KOPT-K1 (cell line): ENCODE measurements at regions not wholly inside any gene's neighbourhood (a gene's known extent, or its start where the extent isn't known, plus 50 kb on each side); places are given as distances from the start of the nearest gene placed in this dataset.

Source experiments
- H3K27ac ChIP-seq: fragments of 200-600 bp; sonication (generic); 2 replicates; pipeline ENCODE4 v1.5.1; 2016; ENCODE audit warnings: antibody characterized with exemption, mild to moderate bottlenecking, low read depth, low read length; ENCODE audit not compliant: poor library complexity, severe bottlenecking
- H3K36me3 ChIP-seq: fragments of 200-600 bp; sonication (generic); 2 replicates; pipeline ENCODE4 v1.5.1; 2017; ENCODE audit warnings: antibody characterized with exemption, mild to moderate bottlenecking, low read length, moderate library complexity; ENCODE audit not compliant: insufficient read depth
- H3K9me3 ChIP-seq: fragments of 200-600 bp; sonication (generic); 2 replicates; pipeline ENCODE4 v1.5.1; 2017; ENCODE audit warnings: antibody characterized with exemption, low read length, mild to moderate bottlenecking; ENCODE audit not compliant: insufficient read depth, poor library complexity, severe bottlenecking

DNA sequence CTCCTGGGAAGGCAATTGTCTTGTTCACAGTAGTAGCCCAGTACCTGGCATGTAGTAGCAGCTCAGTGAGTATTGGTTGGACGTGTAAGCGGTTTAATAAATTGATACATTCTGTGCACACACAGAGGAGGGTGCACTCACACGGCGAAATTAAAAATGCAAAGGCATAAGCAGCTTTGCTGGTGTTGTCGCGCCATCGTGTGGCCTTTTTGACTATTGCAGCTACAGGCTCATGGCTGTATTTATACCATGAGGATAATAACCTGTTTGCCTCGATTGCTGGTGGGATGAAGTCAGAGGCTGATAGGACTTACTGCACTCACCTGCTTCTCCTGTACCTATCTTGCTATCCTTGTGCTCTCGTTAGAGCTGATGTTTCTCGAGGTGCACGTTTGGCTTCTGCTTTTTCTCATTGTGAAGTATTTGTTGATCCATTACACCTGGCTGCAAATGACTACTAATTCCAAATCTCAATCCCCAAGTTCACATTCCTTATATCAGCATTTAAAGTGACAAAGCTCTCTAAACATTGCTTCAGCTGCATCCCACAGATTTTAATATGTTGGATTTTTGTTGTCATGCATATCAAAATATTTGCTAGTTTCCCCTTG lies 61.5 kb downstream of the TBXT start:
- H3K36me3 ChIP-seq: no peaks in the 10 kb centered on the region

DNA sequence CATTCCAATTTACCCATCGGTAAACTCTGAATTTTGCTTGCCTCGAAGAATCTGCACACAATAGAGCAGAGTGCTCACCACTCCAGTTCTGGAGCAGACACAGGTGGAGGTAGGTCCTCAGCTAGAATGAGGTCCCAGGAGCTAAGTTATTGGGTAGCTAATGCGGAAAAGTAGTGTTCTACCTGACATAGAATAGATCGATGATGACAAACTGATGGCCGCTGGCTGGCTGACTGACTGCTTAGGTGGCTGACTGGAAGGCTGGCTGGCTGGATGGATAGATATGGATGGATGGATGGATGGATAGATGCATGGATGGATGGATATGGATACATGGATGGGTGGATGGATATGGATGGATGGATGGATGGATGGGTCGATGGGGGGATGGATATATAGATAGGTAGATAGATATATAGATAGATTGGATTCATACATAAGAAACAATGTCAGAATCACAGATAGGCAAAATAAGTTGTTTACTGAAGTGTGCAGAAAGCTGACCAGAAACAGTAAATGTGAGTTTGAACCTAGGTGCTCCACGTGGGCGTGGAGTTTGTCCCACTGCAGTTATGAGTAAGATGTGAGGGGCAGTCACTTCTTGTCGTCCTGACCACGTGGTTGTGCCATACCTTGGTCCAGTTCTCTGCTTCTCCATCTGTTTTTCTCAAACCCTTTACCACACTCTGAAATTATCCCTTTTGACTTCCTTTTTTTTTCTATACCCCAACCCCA lies 62.1 kb downstream of the TBXT start:
- H3K9me3 ChIP-seq: peaks cover 26% of the 10 kb centered on the region
- no peaks in the 10 kb centered on the region for H3K36me3 ChIP-seq
- H3K27ac ChIP-seq: no peak overlapping the region

More for the DNA sequence above, 61.5 kb downstream of the TBXT start:
- Histone ChIP-seq H3K9me3 (peaks cover 19% of the 10 kb centered on the region), H3K27ac (no peak overlapping the region)

DNA sequence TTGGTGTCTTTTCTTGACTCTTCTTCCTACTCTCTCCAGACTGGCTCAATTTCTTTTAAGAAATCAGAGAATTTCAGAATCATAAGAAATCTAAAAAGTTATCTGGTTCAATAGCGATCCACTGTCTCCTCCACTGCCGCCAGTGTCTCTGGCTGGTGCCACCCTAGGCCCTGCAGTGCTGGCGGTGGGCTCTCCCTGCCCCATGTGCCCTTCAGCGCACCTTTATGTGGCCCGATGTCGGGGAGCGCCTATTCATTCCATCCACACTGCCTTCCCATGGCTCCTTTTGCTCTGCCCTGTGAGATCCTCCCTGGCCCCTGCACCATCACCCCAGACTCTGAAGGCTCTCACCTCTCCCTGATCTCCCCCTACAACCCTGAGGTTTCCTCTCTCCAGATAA lies 62.8 kb downstream of the TBXT start:
- Histone ChIP-seq H3K9me3 (peaks cover 27% of the 10 kb centered on the region), H3K36me3 (no peaks in the 10 kb centered on the region), H3K27ac (no peak overlapping the region)

DNA sequence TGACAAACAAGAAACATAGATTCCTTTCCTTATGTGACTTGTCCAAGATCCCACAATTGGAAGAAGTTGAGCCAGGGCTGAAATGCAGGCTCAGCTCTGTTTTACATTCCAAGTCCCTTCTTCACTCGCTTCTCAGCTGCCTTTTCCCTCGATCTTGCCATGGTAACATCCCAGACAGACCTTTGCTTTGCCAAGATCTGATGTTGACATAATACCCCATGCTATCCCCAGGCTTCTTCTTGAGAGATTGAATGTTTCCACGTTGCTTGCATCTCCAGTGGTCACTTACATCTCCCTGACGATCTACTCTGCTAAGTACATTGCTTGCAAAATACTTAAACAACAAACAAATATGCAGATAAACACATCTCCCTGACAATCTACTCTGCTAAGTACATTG lies 63.5 kb downstream of the TBXT start:
- Histone ChIP-seq H3K9me3 (peaks cover 27% of the 10 kb centered on the region), H3K27ac (no peak overlapping the region), H3K36me3 (no peaks in the 10 kb centered on the region)

DNA sequence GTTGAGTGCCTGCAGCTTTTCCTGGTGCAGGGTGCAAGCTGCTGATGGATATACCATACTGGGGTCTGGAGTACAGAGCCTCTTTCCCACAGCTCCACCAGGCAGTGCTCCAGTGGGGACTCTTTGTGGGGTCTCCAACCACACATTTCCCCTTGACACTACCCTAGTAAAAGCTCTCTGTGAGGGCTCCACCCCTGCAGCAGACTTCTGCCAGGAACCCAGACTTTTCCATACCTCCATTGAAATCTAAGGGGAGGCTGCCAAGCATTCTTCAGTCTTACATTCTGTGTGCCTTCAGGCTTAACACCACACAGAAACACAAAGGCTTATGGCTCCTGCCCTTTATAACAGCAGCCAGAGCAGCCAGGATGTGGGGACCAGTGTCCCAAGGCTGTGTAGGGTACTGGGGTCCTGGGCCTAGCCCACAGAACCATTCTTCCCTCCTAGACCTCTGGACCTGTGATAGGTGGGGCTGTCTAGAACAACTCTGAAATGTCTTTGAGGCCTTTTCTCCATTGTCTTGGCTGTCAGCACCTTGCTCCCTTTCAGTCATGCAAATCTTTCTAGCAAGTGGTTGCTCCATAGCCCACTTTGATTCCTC lies 65.7 kb downstream of the TBXT start:
- Histone ChIP-seq H3K9me3 (peaks cover 27% of the 10 kb centered on the region), H3K27ac (no peak overlapping the region), H3K36me3 (no peaks in the 10 kb centered on the region)

DNA sequence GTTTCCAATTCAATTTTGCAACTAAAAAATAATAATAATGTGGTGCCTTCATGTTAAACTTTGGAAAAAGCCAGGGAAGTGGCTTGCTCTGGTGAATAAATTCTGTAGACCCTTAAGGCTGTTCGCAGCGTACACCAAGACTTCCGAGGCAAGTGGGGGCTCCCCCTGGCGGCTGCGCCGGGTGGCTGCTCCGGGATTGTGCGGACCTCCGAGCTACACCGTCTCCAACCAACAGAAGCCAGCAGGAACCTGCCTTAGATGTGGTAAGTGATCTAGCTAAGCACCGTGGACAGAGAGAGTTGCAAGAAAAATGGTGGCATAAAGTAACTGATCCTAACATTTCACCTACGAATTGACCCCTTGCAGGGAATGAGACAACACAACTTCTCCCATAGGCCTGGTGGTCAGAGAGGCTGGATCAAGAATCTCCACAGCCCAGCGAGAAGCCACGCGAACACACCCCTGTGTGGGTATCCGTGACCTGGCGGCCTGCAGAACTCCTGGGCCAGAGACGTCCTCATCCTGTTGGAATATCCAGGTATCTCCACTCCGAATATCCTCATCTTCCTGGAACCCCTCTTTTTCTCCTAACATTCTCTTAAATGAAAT lies 69.6 kb downstream of the TBXT start:
- Histone ChIP-seq H3K9me3 (peaks cover 27% of the 10 kb centered on the region), H3K27ac (no peak overlapping the region), H3K36me3 (no peaks in the 10 kb centered on the region)

DNA sequence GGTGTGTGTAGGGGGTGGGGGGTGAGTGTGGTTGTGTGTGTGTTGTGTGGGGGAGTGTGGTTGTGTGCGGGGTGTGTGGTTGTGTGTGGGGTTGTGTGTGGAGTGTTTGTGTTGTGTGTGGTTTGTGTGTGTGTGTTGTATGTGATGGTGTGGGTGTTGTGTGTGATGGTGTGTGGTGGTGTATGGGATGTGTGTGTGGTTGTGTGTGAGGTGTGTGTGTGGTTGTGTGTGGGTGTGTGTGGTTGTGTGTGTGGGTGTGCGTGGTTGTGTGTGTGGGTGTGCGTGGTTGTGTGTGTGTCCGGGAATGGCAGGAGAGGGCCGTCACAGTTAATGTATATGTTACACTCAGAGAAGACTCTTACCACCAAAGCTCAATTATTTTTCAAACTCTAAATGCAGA lies 79.8 kb downstream of the TBXT start:
- no peaks in the 10 kb centered on the region for H3K9me3 ChIP-seq
- no peaks in the 10 kb centered on the region for H3K36me3 ChIP-seq
- no peak overlapping the region for H3K27ac ChIP-seq

DNA sequence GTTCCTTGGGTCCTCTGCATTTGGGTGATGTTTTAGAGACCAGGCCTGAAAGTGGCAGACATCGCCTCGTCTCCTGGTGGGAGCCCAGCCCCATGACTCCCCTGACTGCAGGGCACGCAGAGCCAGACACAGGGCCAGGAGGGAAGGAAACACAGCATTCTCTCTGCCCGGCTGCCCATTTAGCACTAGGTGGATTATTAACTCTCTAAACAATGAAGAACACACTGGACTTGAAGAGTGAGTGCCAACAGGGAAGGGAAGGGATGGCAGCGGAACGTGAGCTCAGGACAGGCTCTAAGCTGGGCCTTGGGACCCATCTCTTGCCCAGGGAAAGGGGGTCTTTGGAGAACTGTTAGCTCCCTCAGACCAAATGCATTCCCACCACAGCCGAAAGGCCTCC lies 80.4 kb downstream of the TBXT start:
- Histone ChIP-seq H3K27ac (no peak overlapping the region), H3K36me3 (no peaks in the 10 kb centered on the region), H3K9me3 (no peaks in the 10 kb centered on the region)

DNA sequence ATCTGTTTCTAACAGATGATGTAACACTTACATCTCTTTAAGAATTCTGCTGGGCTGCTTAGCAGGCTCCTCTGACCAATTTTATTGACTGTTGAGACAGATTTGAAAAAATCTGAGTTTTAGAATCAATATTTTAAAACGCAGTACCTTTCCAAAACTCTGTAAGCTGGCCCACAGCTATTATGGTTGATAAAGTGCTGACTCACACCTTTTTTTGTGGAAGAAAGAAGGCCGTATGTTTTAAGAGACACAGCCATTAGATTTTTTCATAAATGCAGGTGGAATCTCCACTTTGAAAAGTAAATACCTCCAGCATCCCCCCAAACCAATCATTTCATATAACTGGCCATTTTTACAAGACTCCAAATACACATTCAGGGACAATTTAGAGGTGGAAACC lies 82.2 kb downstream of the TBXT start:
- Histone ChIP-seq H3K9me3 (no peaks in the 10 kb centered on the region), H3K36me3 (no peaks in the 10 kb centered on the region), H3K27ac (no peak overlapping the region)

DNA sequence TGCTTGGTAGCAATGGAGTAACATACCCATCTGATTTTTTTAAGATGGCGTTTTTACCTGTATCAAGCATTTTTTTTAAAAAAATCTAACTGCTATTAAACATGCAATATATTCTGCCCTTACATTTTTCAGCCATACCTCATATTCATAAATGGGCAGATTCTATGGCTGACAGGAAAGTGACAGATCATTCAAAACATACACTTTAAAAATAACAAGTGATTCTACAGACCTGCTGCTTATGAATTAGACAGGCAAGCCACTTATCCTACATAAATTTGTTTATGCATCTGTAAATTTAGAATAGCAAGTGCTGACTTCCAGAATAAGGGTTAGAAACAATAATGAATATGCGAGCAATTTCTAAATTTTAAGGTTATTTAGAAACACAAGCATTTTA lies 82.7 kb downstream of the TBXT start:
- Histone ChIP-seq H3K36me3 (no peaks in the 10 kb centered on the region), H3K27ac (no peak overlapping the region), H3K9me3 (no peaks in the 10 kb centered on the region)

DNA sequence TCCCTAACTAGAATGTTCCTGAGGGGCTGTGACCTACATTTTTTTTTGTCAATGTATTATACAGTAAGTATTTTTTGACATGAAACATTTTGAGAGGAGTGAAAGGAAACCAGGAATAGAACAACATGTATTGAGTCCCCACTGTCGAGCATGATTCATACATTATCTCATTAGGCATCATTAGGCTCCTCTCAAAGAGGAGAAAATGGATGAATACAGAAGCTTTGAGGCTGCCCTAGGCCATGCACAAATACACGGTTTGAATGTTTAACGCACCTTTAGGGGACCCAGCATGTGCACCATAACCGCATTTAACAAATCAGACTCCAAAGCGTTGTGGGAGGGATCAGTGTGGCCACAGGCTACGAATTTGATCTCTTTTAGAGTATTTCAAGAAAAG lies 87.8 kb downstream of the TBXT start:
- H3K27ac ChIP-seq: no peak overlapping the region
- H3K36me3 ChIP-seq: no peaks in the 10 kb centered on the region
- H3K9me3 ChIP-seq: no peaks in the 10 kb centered on the region

DNA sequence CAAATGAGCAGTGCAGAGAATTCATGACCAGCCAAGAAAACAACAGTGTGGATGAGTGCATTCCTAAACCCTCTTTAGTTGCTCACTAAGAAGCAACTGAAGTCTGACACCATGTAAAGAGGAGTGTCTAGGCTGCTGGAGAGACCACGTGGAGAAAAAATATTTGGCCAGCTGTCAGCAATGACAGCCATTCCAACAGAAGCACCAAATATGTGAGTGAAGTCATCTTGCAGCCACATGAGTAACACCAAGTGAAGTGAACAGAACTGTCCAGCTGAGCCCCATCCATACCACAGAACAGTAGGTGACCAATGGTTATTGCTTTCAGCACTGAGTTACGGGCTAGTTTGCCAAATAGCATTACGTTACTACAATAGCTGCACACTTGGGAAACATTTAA lies 89.4 kb downstream of the TBXT start:
- no peak overlapping the region for H3K27ac ChIP-seq
- no peaks in the 10 kb centered on the region for H3K36me3 ChIP-seq
- no peaks in the 10 kb centered on the region for H3K9me3 ChIP-seq

DNA sequence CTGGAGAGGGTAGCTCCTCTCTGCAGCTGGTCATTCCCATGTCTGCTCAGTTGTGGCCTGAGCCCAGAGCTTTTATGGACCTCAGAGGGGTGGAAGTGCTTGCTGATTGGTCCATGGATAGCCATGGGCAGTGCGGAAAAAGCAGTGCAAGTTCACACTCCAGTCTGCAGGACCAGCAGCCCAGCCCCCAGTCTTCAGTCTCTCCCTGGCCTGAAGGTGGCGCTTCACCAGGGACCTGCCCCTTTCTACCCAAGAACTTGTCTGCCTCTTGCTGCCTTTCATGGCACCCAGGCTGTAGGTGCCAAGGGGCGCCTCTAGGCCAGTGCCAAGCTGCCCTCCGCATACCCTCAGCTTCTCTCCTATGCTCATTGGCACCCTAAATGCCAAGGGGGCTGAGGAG lies 91.0 kb downstream of the TBXT start:
- no peaks in the 10 kb centered on the region for H3K36me3 ChIP-seq
- H3K9me3 ChIP-seq: no peaks in the 10 kb centered on the region

DNA sequence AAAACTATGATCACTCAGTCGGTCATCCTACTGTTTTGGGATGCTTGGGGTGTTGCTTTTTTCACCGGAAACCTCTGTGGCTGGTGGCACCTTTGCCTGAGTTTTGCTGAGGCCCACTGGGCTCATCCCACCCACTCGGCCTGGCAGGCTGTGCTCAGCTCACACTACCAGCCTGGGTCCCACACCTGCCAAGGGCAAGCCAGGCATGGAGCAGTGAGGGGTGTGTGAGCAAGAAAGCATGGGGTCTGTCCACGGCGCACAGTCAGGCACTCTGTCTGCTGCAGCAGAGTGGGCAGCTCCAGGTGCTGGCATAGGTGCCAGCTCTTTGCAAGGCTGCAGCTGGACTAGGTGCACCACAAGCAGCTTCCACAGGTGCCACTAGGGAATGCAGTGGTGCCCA lies 91.7 kb downstream of the TBXT start:
- no peaks in the 10 kb centered on the region for H3K36me3 ChIP-seq
- no peaks in the 10 kb centered on the region for H3K9me3 ChIP-seq
- H3K27ac ChIP-seq: no peak overlapping the region

More for the DNA sequence above, 91.0 kb downstream of the TBXT start:
- H3K27ac ChIP-seq: no peak overlapping the region

DNA sequence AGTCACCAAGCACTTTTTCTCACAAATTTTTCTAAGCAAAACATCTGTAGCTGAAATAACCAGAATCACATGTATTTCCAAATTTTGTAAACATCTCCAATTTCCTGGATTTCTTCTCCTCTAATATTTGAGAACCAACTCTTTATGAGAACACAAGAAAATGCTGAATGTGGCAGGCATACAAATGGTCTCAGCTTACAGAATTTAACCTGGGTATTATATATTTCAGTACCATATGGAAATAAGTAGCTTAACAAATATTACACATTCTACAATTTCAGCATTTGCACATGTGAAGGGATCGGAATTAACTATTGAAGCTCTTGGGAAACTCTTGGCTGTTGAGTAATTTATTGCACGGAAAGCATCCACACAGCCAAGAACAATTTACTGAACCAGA lies 92.5 kb downstream of the TBXT start:
- Histone ChIP-seq H3K36me3 (no peaks in the 10 kb centered on the region), H3K27ac (no peak overlapping the region), H3K9me3 (no peaks in the 10 kb centered on the region)
